Tibial artery (tissue), 4 donors: ENCODE measurements at regions not wholly inside any gene's neighbourhood (a gene's known extent, or its start where the extent isn't known, plus 50 kb on each side); places are given as distances from the start of the nearest gene placed in this dataset.

Experiments used
- DNase-seq, 2 donors: peaks; one replicate each; pipeline ENCODE4 v3.0.0-alpha.2; 2019
- H3K27ac ChIP-seq, 2 donors: fragments of 200-600 bp; sonication (generic) in 1 of 2; 1 replicate in 1 of 2; 2 replicates in 1 of 2; pipeline ENCODE4 v1.5.1; 2018 to 2019; ENCODE audit warnings: mild to moderate bottlenecking in 1 of 2
- H3K27me3 ChIP-seq, 2 donors: fragments of 200-600 bp; sonication (generic) in 1 of 2; one replicate each; pipeline versions ENCODE4 v1.5.1 to v1.6.0; 2016 to 2019
- H3K36me3 ChIP-seq, 3 donors: fragments of 200-600 bp; sonication (generic) in 2 of 3; one replicate each; pipeline ENCODE4 v1.5.1; 2016 to 2019; ENCODE audit warnings: mild to moderate bottlenecking in 2 of 3
- H3K4me1 ChIP-seq, 4 donors: fragments of 200-600 bp; sonication (generic) in 2 of 4; 1 replicate in 3 of 4; 2 replicates in 1 of 4; pipeline ENCODE4 v1.5.1; 2016 to 2019
- H3K4me3 ChIP-seq, 2 donors: fragments of 200-600 bp; sonication (generic) in 1 of 2; 1 replicate in 1 of 2; 2 replicates in 1 of 2; pipeline ENCODE4 v1.5.1; 2018 to 2019; ENCODE audit warnings: mild to moderate bottlenecking in 2 of 2
- H3K9me3 ChIP-seq, 3 donors: fragments of 200-600 bp; sonication (generic) in 1 of 3; one replicate each; pipeline ENCODE4 v1.5.1; 2016 to 2019
- CTCF ChIP-seq, 2 experiments: fragments of 200-600 bp in 1 of 2; fragments of 450-650 bp in 1 of 2; IDR thresholded peaks; one replicate each; pipeline ENCODE4 v1.5.1; 2017 to 2019; ENCODE audit warnings: antibody characterized with exemption in 2 of 2, mild to moderate bottlenecking in 1 of 2, moderate library complexity in 1 of 2
- intact Hi-C: fragments of 100-400 bp; cut with DNase I; formaldehyde crosslinking; loops from one replicate; pipeline ENCODE4 v1.15.0; 2023; ENCODE audit warnings: low total_unique reads

GRCh38 chr15:81751816-81752545 is 293.8 kb downstream of the MEX3B start:
- Histone ChIP-seq H3K4me1 (peaks cover 0 to 21% (median 6%) of the 10 kb centered on the region in 4 donors), H3K27me3 (peaks cover 0 to 9% of the 10 kb centered on the region in 2 donors), H3K4me3 (no peak overlapping the region), H3K36me3 (no peaks in the 10 kb centered on the region), H3K27ac (no peak overlapping the region), H3K9me3 (no peaks in the 10 kb centered on the region)
- intact Hi-C loops, result no loop called here
- no peak for DNase-seq
- no peak for TF ChIP-seq CTCF (IDR thresholded peaks at IDR 0.05)

- intact Hi-C loops, result no loop called here
- no peak for TF ChIP-seq CTCF (IDR thresholded peaks at IDR 0.05)
- H3K27ac ChIP-seq, result no peak overlapping the region
- peaks cover 0 to 14% of the 10 kb centered on the region in 2 donors for H3K27me3 ChIP-seq
- no peaks in the 10 kb centered on the region for H3K36me3 ChIP-seq
- peaks cover 0 to 21% (median 6%) of the 10 kb centered on the region in 4 donors for H3K4me1 ChIP-seq
- H3K4me3 ChIP-seq, result no peak overlapping the region
- H3K9me3 ChIP-seq, result no peaks in the 10 kb centered on the region
- no peak for DNase-seq
These were observed 294.6 kb downstream of the MEX3B start for GRCh38 chr15:81751256-81751655.

GRCh38 chr15:81749716-81750375 is 296.0 kb downstream of the MEX3B start:
- no peak for DNase-seq
- no peaks in the 10 kb centered on the region for H3K9me3 ChIP-seq
- intact Hi-C loops, result no loop called here
- no peak overlapping the region for H3K4me3 ChIP-seq
- no peak for TF ChIP-seq CTCF (IDR thresholded peaks at IDR 0.05)
- no peak overlapping the region for H3K27ac ChIP-seq
- no peaks in the 10 kb centered on the region for H3K36me3 ChIP-seq
- H3K27me3 ChIP-seq, result peaks cover 0 to 14% of the 10 kb centered on the region in 2 donors
- peaks cover 0 to 21% (median 6%) of the 10 kb centered on the region in 4 donors for H3K4me1 ChIP-seq

GRCh38 chr15:81747482-81747881 is 298.3 kb downstream of the MEX3B start:
- intact Hi-C loops, result no loop called here
- Histone ChIP-seq H3K9me3 (no peaks in the 10 kb centered on the region), H3K27me3 (peaks cover 0 to 14% of the 10 kb centered on the region in 2 donors), H3K4me1 (peaks cover 0 to 6% (median 2%) of the 10 kb centered on the region in 4 donors), H3K27ac (no peak overlapping the region), H3K36me3 (no peaks in the 10 kb centered on the region), H3K4me3 (no peak overlapping the region)
- no peak for DNase-seq
- no peak for TF ChIP-seq CTCF (IDR thresholded peaks at IDR 0.05)

GRCh38 chr15:81747026-81747425 is 298.8 kb downstream of the MEX3B start:
- intact Hi-C loops, result no loop called here
- Histone ChIP-seq H3K27me3 (peaks cover 0 to 14% of the 10 kb centered on the region in 2 donors), H3K4me3 (no peak overlapping the region), H3K27ac (no peak overlapping the region), H3K4me1 (peaks cover 0 to 1% (median 0%) of the 10 kb centered on the region in 4 donors), H3K36me3 (no peaks in the 10 kb centered on the region), H3K9me3 (no peaks in the 10 kb centered on the region)
- TF ChIP-seq CTCF (IDR thresholded peaks at IDR 0.05), result no peak
- DNase-seq, result no peak
